OCI-LY3 (cell line): ENCODE measurements at regions not wholly inside any gene's neighbourhood (a gene's known extent, or its start where the extent isn't known, plus 50 kb on each side); places are given as distances from the start of the nearest gene placed in this dataset.

Experiments
- CTCF ChIP-seq: fragments of 200-600, 300-600 bp; sonication (generic); IDR thresholded peaks from 2 replicates; pipeline ENCODE4 v1.5.1; 2014; ENCODE audit warnings: antibody characterized with exemption, low read length, low read depth
- EZH2phosphoT487 ChIP-seq: fragments of 200-600 bp; shearing (Covaris generic); IDR thresholded peaks from 2 replicates; pipeline ENCODE4 v1.6.1; 2018; ENCODE audit warnings: antibody characterized with exemption, mixed run types, low read depth

GRCh38 chr12:59014885-59015284, 94.6 kb upstream of the LRIG3 start:
- TF ChIP-seq CTCF (no peak), EZH2phosphoT487 (no peak)
